Thyroid gland (tissue), 4 donors: ENCODE measurements at regions not wholly inside any gene's neighbourhood (a gene's known extent, or its start where the extent isn't known, plus 50 kb on each side); places are given as distances from the start of the nearest gene placed in this dataset.

Experiments used
- CTCF ChIP-seq, 6 experiments: fragments of 200-600 bp in 3 of 6; fragments of 450-650 bp in 3 of 6; sonication (generic) in 3 of 6; IDR thresholded peaks; one replicate each; pipeline ENCODE4 v1.5.1; 2016 to 2019; ENCODE audit warnings: antibody characterized with exemption in 6 of 6, mild to moderate bottlenecking in 2 of 6, inconsistent platforms in 1 of 6, moderate library complexity in 1 of 6
- POLR2A ChIP-seq, 2 donors: fragments of 450-650 bp; IDR thresholded peaks; one replicate each; pipeline ENCODE4 v1.6.1; 2017; ENCODE audit warnings: antibody characterized with exemption in 2 of 2, mild to moderate bottlenecking in 2 of 2, moderate library complexity in 1 of 2

DNA sequence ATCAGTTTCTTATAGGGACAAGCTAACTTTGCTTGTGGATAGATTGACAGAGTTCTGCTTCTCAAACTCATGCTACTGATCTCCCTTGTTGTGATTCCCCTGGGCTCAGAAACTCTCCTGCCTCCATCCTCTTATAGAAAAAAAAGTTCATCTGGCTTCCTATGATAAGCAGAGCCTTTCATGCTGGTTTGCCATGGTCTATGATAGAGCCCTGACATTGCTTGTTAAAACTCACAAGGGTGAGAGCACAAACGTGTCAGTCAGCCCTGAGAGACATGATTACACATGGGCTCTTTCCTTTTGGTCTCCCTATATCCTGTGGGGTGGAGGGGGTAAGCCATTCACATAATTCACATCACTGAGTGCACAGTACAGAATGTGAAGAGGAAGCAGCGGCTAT lies 121.8 kb downstream of the TDRD15 start:
- TF ChIP-seq CTCF (IDR thresholded peaks at IDR 0.05) = no peak
- TF ChIP-seq POLR2A (IDR thresholded peaks at IDR 0.05) = no peak
